Right lung (tissue), 2 donors: ENCODE measurements at regions not wholly inside any gene's neighbourhood (a gene's known extent, or its start where the extent isn't known, plus 50 kb on each side); places are given as distances from the start of the nearest gene placed in this dataset.
"Not testable (repeated sequence)": the region's sequence is repeated elsewhere in the genome, so short reads cannot be mapped to it uniquely, and the experiment has no call there.

ENCODE experiments used
- DNase-seq, 2 donors: peaks; one replicate each; pipeline ENCODE4 v3.0.0-alpha.2; 2013

DNA sequence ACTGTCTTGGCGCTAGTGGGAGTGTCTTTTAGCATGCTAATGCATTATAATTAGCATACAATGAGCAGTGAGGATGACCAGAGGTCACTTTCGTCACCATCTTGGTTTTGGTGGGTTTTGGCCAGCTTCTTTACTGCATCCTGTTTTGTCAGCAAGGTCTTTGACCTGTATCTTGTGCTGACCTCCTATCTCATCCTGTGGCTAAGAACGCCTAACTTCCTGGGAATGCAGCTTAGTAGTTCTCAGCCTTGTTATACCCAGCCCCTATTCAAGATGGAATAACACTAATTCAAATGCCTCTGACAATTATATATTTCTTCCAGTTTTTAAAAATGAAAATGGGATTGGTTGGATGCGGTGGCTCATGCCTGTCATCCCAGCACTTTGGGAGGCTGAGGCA, 92.0 kb upstream of the TMTC4 start:
- DNase-seq = not testable (repeated sequence)

DNA sequence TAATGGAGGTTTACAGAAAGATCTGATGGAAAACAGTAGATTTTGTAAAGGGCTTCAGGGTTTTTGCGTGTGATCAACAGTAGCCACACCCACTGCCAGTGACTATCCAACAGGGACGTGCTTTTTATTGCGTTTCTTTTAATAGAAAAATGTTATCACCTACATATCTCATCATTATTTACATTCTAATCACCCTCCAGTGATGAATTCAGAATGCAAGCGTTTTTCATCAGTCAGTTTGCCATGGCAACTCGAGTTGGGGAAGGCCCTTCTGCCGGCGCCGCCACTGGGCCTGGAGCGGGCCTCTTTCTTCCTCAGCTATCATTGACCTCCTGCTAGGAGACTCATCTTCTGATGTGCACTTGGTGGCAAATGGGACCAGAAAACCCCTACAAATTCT, 90.3 kb upstream of the TMTC4 start:
- no peak for DNase-seq

DNA sequence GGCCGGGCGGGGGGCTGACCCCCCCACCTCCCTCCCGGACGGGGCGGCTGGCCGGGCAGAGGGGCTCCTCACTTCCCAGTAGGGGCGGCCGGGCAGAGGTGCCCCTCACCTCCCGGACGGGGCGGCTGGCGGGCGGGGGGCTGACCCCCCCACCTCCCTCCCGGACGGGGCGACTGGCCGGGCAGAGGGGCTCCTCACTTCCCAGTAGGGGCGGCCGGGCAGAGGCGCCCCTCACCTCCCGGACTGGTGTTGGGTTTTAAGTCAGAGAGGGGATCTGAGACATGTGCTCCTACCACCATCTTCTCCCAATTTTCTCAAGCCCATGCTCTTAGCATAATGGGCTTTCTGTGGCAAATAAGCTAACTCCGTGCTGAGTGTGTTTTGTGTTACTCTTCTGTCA, 87.5 kb upstream of the TMTC4 start:
- not testable (repeated sequence) for DNase-seq

DNA sequence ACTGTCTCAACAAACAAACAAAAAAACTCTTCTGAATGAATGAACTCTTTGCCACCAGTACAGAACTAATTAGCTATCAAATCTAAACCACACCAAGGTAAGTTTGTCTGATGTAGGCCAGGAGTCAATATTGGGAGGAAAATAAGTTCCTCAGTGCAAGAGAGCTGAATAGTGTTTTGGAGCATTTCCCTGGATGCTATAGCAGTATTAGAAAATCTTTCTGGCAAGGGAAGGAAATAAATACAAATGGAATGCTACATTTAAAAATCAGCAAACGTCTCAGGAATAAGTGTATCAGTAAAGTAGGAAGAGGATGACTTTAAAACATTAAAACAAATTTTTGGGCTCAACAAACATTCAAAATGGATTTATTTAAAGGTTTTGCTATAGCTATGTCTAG, 81.3 kb upstream of the TMTC4 start:
- DNase-seq = no peak

DNA sequence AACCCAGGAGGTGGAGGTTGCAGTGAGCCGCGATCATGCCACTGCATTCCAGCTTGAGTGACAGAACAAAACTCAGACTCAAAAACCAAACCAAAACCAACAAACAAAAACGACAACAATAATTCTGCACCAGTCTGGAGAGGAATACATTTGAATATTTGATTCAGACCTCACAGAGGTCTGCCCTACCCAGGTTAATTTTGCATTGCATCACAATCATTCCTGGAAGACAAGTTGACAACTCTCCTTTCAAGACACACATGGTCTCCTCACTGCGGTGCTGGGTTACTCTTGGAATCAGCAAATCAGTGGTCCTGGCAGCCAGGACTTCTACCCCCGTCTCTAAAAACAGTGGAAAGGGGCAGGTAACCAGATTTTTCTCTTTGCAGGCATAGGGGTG, 79.9 kb upstream of the TMTC4 start:
- no peak for DNase-seq

DNA sequence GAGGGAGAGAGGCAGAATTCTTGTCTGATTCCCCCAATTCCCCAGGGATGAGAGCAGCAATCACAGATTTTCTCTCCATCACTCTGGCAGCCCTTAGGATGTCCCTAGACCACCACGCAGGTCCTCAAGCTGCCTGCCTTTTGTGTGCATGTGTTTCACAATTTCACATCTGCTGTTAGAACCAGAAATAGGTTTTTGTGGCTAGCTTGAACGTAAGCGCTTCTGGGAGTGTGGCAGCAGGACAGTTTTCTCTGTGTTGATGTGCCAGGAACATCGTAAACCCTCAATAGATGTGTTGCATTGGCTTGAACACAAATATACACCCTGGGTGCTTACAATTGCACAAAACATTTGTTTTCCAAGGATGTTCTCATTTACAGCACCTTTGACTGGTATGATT, 78.8 kb upstream of the TMTC4 start:
- no peak for DNase-seq

DNA sequence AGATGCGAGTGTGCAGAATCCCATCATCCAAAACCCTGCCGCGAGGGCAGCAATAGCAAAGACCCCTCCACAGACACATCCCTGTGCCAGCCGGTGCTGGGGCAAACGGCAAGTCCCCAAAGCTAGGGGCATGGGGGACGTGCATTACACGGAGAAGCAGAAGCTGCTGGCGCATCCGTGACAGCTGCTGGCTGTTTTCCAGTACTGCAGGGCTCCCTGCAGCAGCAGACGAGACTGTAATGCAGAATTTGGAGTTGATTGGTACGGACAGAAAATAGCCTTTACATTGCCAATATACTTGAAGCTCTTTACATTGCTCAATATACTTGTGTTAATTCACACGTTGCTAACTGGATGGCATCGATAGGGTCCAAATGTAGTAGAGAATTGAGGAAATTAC, 77.2 kb upstream of the TMTC4 start:
- DNase-seq = no peak

DNA sequence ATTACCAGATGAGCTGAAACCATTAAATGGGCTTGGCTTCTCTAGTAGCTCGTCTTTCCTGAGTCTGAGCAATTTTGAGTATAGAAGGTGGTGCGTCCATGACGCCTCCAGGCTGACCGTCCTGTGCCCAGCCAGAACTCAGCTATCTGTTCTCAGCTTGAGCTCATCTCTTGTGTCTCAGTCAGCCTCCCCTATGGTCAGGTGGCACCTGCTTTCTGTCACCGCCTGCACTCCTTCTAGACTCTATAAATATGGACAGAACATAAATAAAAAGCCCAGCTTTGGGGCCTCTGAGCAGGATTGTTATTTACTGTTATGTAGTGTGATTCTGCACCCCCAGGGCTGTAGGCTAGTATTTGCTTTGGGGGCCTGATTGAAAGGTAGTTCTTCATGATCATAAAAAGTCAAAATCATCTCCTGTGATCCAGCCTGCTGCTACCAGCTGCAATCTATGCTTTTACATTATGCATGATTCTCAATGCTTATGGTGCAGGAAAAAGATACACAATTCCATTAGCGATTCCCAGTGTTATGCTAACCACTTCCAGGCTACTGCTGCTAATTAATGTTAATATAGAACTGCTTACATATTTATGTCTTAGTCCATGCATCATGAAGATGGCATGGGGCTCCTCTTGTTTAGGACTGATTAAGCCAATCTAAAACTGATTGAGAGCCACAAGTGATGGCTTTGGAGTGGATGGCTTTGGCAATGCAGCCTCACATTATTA, 72.5 kb upstream of the TMTC4 start:
- no peak for DNase-seq

DNA sequence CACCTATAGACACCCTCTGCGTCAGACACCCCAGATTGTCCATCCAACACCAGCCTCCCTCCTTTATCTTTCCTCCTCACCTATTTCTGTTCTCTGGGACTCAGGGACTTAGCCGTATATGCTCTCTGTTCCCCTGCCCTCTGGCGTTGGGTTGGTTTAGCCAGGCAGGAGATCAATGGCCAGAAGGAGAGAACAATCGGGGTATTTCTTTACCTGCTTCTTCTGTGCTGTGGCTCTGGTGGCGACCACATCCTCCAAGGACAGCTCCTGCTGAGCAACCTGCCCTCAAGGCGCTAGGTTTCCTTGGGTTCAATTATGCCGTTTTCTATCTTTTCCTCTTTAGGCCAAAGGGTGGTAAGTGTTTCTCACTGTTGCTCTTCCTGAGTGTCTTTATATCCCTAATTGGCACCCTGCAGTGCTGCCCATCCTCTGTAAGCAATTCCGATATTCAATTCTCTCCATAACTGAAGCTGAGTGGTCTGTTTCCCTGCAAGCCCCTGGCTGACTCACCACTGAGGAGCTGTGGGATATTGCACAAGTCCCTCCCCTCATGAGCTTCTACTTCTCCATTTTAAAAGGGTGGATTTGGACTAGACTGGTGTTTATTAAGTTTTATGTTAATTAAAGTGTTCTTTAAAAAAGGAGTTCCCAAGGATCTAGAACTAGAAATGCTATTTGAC, 63.7 kb upstream of the TMTC4 start:
- DNase-seq = no peak

DNA sequence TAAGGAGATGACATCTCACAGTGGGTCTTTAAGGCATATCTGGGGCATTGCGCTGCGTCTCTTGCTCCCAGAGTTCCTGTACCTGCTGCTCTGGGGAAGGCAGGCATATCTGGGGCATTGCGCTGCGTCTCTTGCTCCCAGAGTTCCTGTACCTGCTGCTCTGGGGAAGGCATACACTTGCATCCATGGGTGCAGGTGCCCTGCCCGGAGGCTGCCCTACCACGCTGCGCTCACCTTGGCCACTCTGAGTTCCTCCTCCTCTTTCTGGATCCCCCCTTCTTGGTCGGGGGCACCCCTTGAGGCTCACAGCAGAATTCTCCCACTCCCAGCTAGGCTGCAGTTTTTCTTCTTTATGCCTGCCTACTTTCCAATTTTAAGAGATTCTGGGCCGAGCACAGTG, 60.9 kb upstream of the TMTC4 start:
- no peak for DNase-seq

DNA sequence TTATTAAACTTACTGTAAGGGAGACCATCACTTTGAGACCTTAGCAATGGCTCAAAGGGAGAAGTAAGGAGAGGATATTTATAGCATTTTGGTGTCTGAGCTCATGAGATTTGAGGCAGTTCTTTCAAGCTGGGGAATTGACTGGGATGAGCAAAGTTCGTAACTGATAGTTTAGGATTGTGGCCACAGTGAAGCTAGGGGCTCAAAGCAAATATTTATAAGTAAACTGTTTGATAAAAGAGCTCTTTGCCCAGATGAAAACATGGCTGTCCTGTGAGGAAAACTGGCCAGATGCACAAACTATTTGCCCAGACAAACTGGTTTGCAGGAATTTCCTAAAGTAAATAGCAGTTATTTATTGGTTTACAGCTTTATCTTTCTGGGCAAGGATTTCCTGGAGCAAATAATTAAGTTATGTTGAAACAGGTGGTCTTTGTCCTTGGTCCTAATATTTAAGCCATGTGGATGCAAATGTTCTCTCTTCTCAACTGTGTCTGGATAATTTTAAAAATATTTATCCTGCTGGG, 59.7 kb upstream of the TMTC4 start:
- DNase-seq = no peak

DNA sequence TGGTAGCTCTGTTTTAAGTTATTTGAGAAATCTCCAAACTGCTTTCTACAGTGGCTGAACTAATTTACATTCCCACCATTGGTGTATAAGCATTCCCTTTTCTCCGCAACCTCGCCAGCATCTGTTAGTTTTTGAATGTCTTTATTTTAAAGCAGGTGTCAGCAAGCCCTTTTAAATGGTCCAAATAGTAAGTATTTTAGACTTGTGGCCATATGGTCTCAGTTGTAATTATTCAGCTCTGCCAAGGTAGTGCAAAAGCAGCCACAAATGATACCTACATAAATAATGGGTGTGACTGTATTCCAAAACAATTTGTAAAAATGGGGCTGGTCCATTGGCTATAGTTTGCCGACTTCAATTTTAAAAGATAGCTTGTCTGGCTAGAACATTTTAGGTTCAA, 58.7 kb upstream of the TMTC4 start:
- no peak for DNase-seq

DNA sequence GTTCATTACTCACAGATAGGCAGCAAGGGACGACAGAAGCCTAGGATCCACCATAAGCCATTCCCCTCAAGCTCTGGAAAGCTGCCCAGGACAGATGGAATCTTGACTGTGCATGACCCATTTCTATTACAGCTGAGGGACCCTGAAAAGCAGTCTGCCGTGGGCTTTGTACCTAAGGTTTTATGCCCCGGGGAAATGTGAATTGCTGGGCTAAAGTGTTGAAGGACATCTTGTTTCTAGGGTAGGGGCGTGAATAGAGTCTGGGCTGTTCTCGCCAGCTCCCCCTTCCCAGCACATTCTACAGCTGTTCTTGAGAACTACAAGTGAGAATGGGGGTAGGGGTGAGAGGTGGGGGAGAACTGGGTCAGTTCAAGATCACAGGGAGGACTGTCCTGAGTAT, 53.6 kb upstream of the TMTC4 start:
- DNase-seq = no peak

DNA sequence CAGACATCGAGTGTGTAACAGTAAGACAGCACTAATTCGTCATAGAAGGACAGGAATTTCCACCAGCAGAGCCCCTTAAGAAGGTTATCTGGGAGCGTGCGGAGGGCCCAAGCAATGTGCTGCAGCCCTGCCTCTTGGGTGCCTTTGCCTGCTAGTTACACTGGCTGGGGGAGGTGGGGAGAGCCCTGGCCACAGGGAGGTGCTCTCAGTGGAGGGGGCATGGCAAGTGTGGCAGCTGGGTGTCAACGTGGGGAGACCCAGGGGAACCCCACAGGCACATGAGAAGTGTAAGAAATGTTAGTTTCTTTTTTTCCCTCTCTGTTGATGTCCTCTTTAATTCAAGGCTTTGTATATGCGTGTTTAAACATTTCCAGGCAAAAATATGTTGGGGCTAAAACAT, 50.9 kb upstream of the TMTC4 start:
- no peak for DNase-seq

DNA sequence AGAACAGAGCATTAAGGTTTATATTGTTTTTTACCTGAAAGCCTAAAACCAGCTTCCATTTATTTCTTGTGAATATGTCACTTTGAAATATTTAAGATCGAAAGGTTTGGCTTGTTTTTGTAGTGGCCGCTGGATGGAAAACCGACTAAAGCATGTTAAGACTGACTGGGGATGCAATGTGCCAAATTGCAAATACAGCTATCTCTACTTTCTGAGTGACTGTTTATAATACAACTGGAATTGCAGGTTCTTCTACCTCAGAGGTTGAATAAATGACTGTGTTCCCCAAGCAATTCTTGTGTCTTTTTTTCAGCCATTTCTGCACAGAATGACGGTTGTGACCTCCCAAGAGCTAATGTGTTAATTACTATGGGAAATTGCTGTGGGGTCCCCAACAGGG, 50.0 kb upstream of the TMTC4 start:
- no peak for DNase-seq
